BJ (cell line): ENCODE measurements at regions not wholly inside any gene's neighbourhood (a gene's known extent, or its start where the extent isn't known, plus 50 kb on each side); places are given as distances from the start of the nearest gene placed in this dataset.

ENCODE experiments used
- CTCF ChIA-PET: fragments of 350-600 bp; formaldehyde crosslinking; extraction: SDS; loops from one replicate; lab custom pipeline; 2021; ENCODE audit warnings: antibody characterized with exemption, inconsistent platforms; lab: Yijun Ruan, JAX
- POLR2A ChIA-PET: fragments of 300-600 bp; sonication (Branson Sonifier 250); formaldehyde crosslinking; extraction: SDS; loops from one replicate; lab custom pipeline; 2021; ENCODE audit warnings: antibody characterized with exemption; lab: Charles Lee
- DNase-seq: peaks from one replicate; pipeline ENCODE4 v3.0.0-alpha.2; 2011; ENCODE audit warnings: low read depth
- H3K27me3 ChIP-seq: 2 replicates; pipeline ENCODE4 v1.6.0; 2011; ENCODE audit warnings: low read length; ENCODE audit not compliant: control insufficient read depth, insufficient read depth
- H3K36me3 ChIP-seq: 2 replicates; pipeline ENCODE4 v1.5.1; 2011; ENCODE audit warnings: low read length; ENCODE audit not compliant: control insufficient read depth, insufficient read depth
- H3K4me3 ChIP-seq: 2 replicates; pipeline ENCODE4 v1.5.1; 2011; ENCODE audit warnings: low read depth, mild to moderate bottlenecking, control low read depth, low read length
- CTCF ChIP-seq: IDR thresholded peaks from 2 replicates; pipeline ENCODE4 v1.5.1; 2011; ENCODE audit warnings: low read depth, mild to moderate bottlenecking, control low read depth, inconsistent platforms, low read length, moderate library complexity; ENCODE audit not compliant: insufficient read depth

- H3K4me3 ChIP-seq: no peak overlapping the region
- H3K27me3 ChIP-seq: no peaks in the 10 kb centered on the region
- H3K36me3 ChIP-seq: no peaks in the 10 kb centered on the region
- POLR2A ChIA-PET: no interaction called here
- CTCF ChIA-PET: no interaction called here
- no peak for DNase-seq
- TF ChIP-seq CTCF: no peak
Measured at GRCh38 chr14:81903477-81903876, 369.8 kb upstream of the SEL1L start.

GRCh38 chr14:81927070-81927469, 393.4 kb upstream of the SEL1L start:
- POLR2A ChIA-PET: no interaction called here
- no peaks in the 10 kb centered on the region for H3K36me3 ChIP-seq
- no peak for TF ChIP-seq CTCF
- DNase-seq: no peak
- CTCF ChIA-PET: no interaction called here
- no peak overlapping the region for H3K4me3 ChIP-seq
- H3K27me3 ChIP-seq: no peaks in the 10 kb centered on the region

DNA sequence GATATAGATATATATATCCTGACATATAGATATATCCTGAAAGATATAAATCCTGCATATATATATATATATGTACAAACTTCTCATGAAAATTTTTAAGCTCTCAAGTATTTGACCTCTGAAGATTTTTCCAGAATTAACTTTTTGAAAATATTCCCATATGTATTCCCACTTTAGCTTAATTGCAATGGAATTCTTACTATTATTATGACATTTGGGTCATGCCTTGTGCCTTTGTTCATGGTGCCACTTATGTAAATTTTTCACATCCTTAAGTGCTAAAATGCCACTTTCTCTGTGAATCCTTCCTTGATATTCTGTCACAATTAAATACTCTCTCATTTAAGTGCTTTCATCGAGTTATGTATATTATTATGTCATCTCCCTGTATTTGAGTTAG, 398.2 kb upstream of the SEL1L start:
- no peaks in the 10 kb centered on the region for H3K27me3 ChIP-seq
- TF ChIP-seq CTCF: no peak
- DNase-seq: no peak
- ChIA-PET CTCF (interaction anchor here (1.0 kb wide), 1 partner anchor 49 kb away, joined by 3 read pairs; no protein-coding TSS in a partner anchor), POLR2A (no interaction called here)
- no peaks in the 10 kb centered on the region for H3K36me3 ChIP-seq
- H3K4me3 ChIP-seq: no peak overlapping the region

- TF ChIP-seq CTCF: no peak
- Histone ChIP-seq H3K27me3 (no peaks in the 10 kb centered on the region), H3K36me3 (no peaks in the 10 kb centered on the region), H3K4me3 (no peak overlapping the region)
- ChIA-PET POLR2A (no interaction called here), CTCF (no interaction called here)
- DNase-seq: no peak
Measured at GRCh38 chr14:81936348-81936747, 402.7 kb upstream of the SEL1L start.

DNA sequence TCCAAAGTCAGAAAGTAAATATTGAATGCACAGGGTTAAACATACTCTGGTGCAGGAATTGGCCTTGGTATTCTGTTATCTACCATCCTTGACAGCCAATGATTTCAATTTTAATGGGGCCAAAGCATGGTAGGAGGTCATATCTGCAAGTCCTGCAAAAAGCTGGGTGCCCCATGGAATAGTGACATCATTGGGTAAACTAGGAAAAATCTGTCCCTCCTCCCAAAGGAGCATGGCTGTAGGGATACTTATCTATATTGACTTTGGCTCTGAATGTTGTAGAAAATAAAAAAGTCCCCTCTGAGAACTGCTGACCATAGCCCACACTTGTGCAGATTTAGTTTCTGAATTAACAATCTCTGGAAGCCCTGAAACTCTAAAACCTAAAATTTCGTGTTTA, 403.2 kb upstream of the SEL1L start:
- CTCF ChIA-PET: no interaction called here
- DNase-seq: no peak
- TF ChIP-seq CTCF: no peak
- Histone ChIP-seq H3K4me3 (no peak overlapping the region), H3K27me3 (no peaks in the 10 kb centered on the region), H3K36me3 (no peaks in the 10 kb centered on the region)
- POLR2A ChIA-PET: no interaction called here
